Left renal cortex interstitium (tissue), 4 donors: ENCODE measurements at regions not wholly inside any gene's neighbourhood (a gene's known extent, or its start where the extent isn't known, plus 50 kb on each side); places are given as distances from the start of the nearest gene placed in this dataset.

ENCODE experiments used
- DNase-seq, 4 donors: peaks; one replicate each; pipeline ENCODE4 v3.0.0-alpha.2; 2013; ENCODE audit warnings: low read depth in 4 of 4, low spot score in 2 of 4, missing footprints in 1 of 4

DNA sequence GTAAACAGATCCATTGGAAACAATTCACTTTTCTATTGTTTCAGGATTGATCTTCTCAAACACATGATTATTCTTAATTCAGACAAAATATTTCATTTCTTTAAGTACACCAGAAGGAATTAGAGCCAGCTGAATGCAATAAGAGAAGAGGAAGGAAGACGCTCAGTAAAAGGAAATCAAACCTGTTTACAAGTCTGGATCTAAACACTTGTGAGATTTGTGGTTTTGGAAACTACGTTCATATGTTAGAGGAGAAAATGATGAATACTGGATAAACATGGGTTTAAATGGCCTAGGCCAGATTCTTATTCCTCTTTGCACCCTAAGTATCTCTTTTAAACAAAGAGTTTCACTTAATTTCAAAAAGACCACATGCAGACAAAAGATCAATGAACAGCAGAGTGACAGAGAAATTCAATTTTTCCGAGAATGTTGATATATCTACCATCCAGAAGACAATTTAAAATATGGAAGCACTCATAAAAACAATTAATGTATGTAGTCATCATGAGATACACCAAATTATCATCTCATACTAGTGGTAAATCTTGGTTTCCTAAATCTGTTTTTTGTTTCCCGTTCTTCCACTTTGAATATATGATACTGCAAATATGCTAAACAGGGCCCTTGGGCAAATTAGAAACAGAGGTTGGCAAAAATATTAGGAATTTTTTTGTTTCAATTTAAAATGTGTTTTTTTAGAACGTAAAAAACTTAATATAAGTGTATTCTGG, 703.5 kb upstream of the CITED2 start:
- no peak for DNase-seq

GRCh38 chr6:140076105-140076504, 701.7 kb upstream of the CITED2 start:
- no peak for DNase-seq

DNA sequence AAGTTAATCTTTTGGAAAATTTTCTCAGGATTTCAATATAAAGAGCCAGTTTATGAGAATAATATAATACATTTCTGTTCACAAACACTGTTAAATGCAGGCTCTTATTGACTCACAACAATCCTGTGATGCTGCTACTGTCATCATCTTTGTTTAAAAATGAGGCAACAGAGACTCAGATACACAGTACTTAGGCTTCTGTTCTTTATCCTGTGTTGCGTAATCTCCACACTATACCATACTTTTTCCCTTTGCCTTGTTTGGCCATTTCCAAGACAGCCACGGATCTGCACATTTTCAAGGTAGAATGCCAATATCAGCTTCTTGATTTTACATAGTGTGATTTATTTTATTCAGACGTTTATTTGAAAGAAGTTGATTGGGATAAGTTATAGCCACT, 699.0 kb upstream of the CITED2 start:
- no peak for DNase-seq

- DNase-seq: no peak
These were observed 697.2 kb upstream of the CITED2 start for GRCh38 chr6:140071601-140072062.

DNA sequence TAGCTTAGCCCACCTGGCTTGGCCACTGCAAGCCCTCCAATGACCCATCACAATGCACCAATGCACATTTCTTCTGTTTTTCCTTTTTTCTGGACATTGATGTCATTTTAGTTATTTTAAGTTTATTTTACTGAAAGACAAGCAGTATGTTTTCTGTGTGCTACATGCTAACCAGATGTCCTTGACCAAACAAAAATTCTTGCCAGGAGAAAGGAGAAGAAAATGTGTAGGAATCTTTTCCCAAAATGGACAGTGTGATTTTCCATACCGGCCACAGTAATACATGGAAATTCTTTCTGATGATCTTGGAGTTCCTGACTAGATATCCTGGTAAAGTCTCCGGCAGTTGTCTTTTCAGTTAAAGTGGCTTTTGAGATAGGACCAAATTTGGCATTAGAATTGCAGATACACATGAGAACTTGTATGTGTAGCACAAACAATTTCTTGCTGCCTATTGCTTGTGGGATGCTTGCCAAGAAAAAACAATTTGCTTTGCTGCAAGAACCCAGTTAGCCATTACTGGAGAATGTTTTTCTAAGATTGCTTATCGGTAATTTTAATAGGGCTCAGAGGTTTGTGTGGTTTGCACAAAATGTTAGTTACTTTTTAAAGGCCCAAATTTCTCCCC, 696.5 kb upstream of the CITED2 start:
- peak in 1 of 4 donors; percentile 31 for DNase-seq

DNA sequence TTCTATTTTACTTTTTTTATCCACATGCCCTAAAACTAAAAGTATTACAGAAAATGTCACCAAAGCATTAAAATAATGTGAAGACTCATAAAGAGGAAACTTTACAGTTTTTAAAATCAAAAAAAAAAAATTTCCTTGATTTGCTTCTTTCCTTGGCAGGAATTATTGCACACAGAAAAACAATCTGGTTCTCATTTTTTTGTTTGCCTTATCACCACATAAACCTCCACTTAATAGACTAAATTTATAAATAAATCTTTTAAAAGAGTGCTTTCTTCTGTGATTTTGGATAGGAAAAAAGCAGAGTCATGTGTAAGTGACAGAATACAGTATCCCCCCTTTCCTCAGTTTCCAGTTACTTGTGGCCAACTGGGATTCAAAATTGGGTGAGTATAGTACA, 695.1 kb upstream of the CITED2 start:
- DNase-seq: no peak

GRCh38 chr6:140068801-140069200, 694.4 kb upstream of the CITED2 start:
- no peak for DNase-seq

- no peak for DNase-seq
These were observed 689.9 kb upstream of the CITED2 start for GRCh38 chr6:140064366-140064765.

DNA sequence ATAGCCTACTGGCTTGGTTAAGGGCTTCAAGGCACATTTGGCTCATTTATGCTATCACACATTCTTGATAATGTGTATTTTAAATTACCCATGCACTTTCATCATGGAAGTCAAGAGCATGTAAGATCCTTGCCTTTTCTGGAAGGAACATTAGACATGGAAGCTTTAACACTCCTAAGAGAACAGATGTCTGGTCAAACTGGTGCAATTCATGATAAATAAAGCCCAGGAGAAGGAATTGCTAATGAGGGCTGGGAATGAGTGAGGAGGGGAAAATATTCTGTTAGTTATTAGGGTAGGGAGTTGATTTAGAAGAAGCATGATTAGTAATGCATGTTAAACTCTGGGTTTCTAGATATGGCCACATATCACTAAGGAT, 688.6 kb upstream of the CITED2 start:
- DNase-seq: no peak

DNA sequence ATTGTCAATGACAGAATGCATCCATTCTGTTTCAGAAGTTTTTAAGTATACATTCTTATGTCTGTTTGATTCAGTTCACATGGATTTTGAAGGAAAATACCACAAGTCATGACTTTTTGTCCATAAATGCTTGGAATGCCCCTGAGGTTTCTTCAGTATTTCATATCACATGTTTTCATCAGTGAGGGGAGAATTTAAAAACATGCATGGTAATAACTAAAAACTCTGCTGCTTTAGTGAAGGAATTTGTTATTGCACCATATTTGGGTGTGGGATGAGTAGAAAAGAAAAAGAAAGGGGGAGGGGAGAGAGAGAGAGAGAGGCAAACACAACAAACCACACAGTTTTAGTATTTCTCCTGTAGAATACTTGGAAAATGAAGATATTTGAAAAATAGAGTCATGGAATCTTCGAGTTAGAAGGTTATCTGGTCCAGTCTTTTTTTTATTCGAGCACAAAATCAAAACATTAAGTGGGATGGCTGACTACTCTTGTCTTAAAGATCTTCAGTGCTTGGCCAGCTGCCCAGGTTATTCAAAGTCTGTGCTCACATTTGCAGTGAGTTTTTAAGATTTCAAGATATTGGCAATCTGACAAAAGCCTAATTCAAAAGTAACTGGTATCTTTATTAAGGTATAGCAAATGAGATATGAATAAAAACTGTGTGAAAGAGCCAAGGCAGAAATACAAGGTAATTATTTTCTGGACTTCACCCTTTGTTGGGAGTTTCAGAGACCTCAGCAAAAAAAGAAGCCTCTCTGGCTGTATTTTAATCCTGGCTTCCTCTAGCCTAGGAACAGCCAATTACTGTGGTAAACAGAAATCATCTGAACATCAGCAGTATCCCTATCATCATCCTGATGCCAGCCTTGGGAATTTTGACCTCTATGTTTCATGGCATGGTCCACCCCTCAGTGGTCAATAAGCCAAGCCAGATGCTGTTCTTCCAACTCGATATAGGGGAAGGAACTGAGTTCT, 687.9 kb upstream of the CITED2 start:
- peak in 3 of 4 donors; percentile 25 to 29 (median 26) for DNase-seq

- no peak for DNase-seq
These were observed 686.9 kb upstream of the CITED2 start for GRCh38 chr6:140061110-140062042.

DNA sequence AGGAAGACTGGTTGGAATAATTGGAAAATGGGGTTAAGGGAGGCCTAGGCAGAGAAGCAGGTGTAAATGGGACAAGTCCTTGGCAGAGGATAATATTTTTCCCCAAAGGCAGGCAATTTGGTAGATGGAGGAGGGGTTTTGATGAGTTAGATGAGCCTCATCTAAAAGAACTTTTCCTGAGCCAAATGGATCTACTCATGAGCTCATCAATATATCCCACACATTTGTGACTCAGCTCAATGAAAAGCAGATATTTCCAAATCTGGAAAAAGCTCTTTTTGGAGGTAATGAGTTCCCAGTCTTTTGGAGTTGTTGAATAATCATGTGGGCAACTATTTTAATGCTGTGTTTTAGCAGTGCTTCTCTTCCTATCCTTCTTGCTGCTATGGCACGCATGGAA, 685.5 kb upstream of the CITED2 start:
- no peak for DNase-seq

- DNase-seq: no peak
These were observed 684.4 kb upstream of the CITED2 start for GRCh38 chr6:140058863-140059262.

- no peak for DNase-seq
These were observed 678.6 kb upstream of the CITED2 start for GRCh38 chr6:140052736-140053729.

GRCh38 chr6:140051521-140052512, 677.4 kb upstream of the CITED2 start:
- DNase-seq: no peak

DNA sequence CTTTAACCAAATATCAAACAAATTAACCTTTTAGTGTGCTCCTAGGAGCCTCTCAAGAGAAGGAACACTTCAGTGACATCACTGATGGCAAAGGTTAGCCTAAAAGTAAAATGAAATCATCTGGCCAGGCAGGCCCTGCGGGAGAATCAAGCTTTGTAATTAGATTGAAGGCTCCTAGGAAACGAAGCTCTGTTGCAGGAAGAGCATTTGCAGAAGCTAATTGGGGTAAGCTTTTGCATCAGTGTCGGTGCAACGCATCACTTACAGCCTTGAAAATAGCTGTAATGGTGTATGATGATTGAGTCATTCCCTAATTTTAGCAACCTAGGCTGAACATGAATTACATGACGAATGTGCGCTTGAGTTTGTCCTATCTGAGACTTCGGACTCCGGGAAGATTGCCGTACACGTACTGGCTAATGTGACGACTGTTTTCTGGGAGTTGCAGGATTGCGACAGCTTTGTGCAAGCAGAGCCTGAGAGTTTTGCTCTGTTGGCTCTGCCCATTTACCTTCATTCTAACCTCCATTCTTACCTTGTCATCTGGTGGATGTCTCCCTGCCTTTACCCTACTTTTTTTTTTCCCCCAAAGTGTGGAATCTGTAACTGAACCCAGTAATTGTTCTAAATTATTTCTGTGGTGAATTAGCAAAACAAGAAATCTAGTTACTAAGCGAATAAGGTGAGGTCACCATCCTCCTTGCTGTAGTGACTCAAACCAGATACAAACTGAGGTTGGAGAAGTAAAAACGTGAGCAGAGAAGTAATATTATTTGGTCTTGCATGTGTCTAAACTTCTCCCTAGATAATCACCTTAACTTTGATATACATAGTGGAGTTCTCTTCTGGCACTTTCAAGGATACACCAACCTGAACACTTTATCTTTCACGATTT, 675.9 kb upstream of the CITED2 start:
- no peak for DNase-seq

GRCh38 chr6:140049251-140049650, 674.8 kb upstream of the CITED2 start:
- no peak for DNase-seq
